Sigmoid colon (tissue), 6 donors: ENCODE measurements at regions not wholly inside any gene's neighbourhood (a gene's known extent, or its start where the extent isn't known, plus 50 kb on each side); places are given as distances from the start of the nearest gene placed in this dataset.

Experiments
- DNase-seq: peaks from one replicate; pipeline ENCODE4 v3.0.0-alpha.2; 2019
- H3K27ac ChIP-seq, 4 donors: fragments of 200-600 bp; sonication (generic); one replicate each; pipeline ENCODE4 v1.5.1; 2016 to 2019; ENCODE audit warnings: mild to moderate bottlenecking in 1 of 4
- H3K27me3 ChIP-seq, 3 donors: fragments of 200-600 bp; sonication (generic); one replicate each; pipeline ENCODE4 v1.5.1; 2019; ENCODE audit warnings: mild to moderate bottlenecking in 1 of 3
- H3K36me3 ChIP-seq, 4 donors: fragments of 200-600 bp; sonication (generic); one replicate each; pipeline ENCODE4 v1.5.1; 2016 to 2019
- H3K4me1 ChIP-seq, 4 donors: fragments of 200-600 bp; sonication (generic); one replicate each; pipeline ENCODE4 v1.5.1; 2017 to 2019
- H3K4me3 ChIP-seq, 4 donors: fragments of 200-600 bp; sonication (generic); one replicate each; pipeline ENCODE4 v1.5.1; 2017 to 2019; ENCODE audit warnings: mild to moderate bottlenecking in 2 of 4, moderate library complexity in 1 of 4
- H3K9me3 ChIP-seq, 4 donors: fragments of 200-600 bp in 3 of 4; sonication (generic) in 3 of 4; one replicate each; pipeline versions ENCODE4 v1.5.1 to v1.6.1; 2013 to 2019
- CTCF ChIP-seq, 4 experiments: fragments of 450-650 bp in 3 of 4; fragments of 200-600 bp in 1 of 4; IDR thresholded peaks; one replicate each; pipeline ENCODE4 v1.5.1; 2016 to 2019; ENCODE audit warnings: antibody characterized with exemption in 4 of 4, mild to moderate bottlenecking in 3 of 4, moderate library complexity in 2 of 4
- EP300 ChIP-seq, 4 donors: sonication (generic); formaldehyde crosslinking; IDR thresholded peaks; one replicate each; pipeline ENCODE4 v1.6.1; 2017; ENCODE audit warnings: antibody characterized with exemption in 4 of 4
- POLR2A ChIP-seq, 2 donors: fragments of 450-650 bp; IDR thresholded peaks; one replicate each; pipeline ENCODE4 v1.6.1; 2016; ENCODE audit warnings: antibody characterized with exemption in 2 of 2, mild to moderate bottlenecking in 2 of 2, moderate library complexity in 2 of 2
- POLR2AphosphoS5 ChIP-seq, 4 donors: sonication (generic); formaldehyde crosslinking; IDR thresholded peaks; one replicate each; pipeline ENCODE4 v1.6.1; 2017; ENCODE audit warnings: antibody characterized with exemption in 4 of 4
- WGBS, 2 donors: extraction: QIAGEN DNeasy Blood & Tissue Kit; methylation state at CpG; one replicate each; pipeline ENCODE4 v1.1.7; 2013; 5-methylcytosine and 5-hydroxymethylcytosine counted together
- intact Hi-C: fragments of 100-400 bp; cut with DNase I; formaldehyde crosslinking; loops from one replicate; pipeline ENCODE4 v1.15.1; 2023
- donor health status: healthy with polysubstance abuse.
- donor health status: healthy.

- 8 to 73% methylated on average over 2 of the region's 2 CpGs for WGBS, 2 donors
- H3K4me3 ChIP-seq, result no peak overlapping the region
- intact Hi-C loops, result no loop called here
- no peaks in the 10 kb centered on the region for H3K4me1 ChIP-seq
- no peak for DNase-seq
- H3K36me3 ChIP-seq, result no peaks in the 10 kb centered on the region
- TF ChIP-seq POLR2A (IDR thresholded peaks at IDR 0.05) (no peak), EP300 (IDR thresholded peaks at IDR 0.05) (no peak), POLR2AphosphoS5 (IDR thresholded peaks at IDR 0.05) (no peak), CTCF (IDR thresholded peaks at IDR 0.05) (no peak)
- no peaks in the 10 kb centered on the region for H3K9me3 ChIP-seq
- no peaks in the 10 kb centered on the region for H3K27me3 ChIP-seq
- no peak overlapping the region for H3K27ac ChIP-seq
Measured at GRCh38 chr11:56855217-56855616, 106.7 kb upstream of the OR9G4 start.

- H3K4me1 ChIP-seq, result peaks cover 0 to 16% (median 2%) of the 10 kb centered on the region in 4 donors
- intact Hi-C loops, result no loop called here
- 90 to 92% methylated on average over 1 of the region's 1 CpG for WGBS, 2 donors
- H3K9me3 ChIP-seq, result no peaks in the 10 kb centered on the region
- no peak overlapping the region for H3K27ac ChIP-seq
- no peaks in the 10 kb centered on the region for H3K27me3 ChIP-seq
- no peak for TF ChIP-seq POLR2AphosphoS5 (IDR thresholded peaks at IDR 0.05)
- TF ChIP-seq CTCF (IDR thresholded peaks at IDR 0.05), result no peak
- no peak for TF ChIP-seq POLR2A (IDR thresholded peaks at IDR 0.05)
- TF ChIP-seq EP300 (IDR thresholded peaks at IDR 0.05), result no peak
- H3K4me3 ChIP-seq, result no peak overlapping the region
- DNase-seq, result no peak
- no peaks in the 10 kb centered on the region for H3K36me3 ChIP-seq
Measured at GRCh38 chr11:56852131-56852530, 103.6 kb upstream of the OR9G4 start.

- 94 to 96% methylated on average over 2 of the region's 2 CpGs for WGBS, 2 donors
- Histone ChIP-seq H3K9me3 (no peaks in the 10 kb centered on the region), H3K4me3 (no peak overlapping the region), H3K4me1 (peaks cover 0 to 16% (median 2%) of the 10 kb centered on the region in 4 donors), H3K27me3 (no peaks in the 10 kb centered on the region), H3K36me3 (no peaks in the 10 kb centered on the region), H3K27ac (no peak overlapping the region)
- TF ChIP-seq CTCF (IDR thresholded peaks at IDR 0.05), result no peak
- no peak for TF ChIP-seq POLR2AphosphoS5 (IDR thresholded peaks at IDR 0.05)
- TF ChIP-seq EP300 (IDR thresholded peaks at IDR 0.05), result no peak
- TF ChIP-seq POLR2A (IDR thresholded peaks at IDR 0.05), result no peak
- DNase-seq, result no peak
- intact Hi-C loops, result loop anchor here (10.0 kb wide), 2 partner anchors 275 to 505 kb away; no protein-coding TSS in a partner anchor
Measured at GRCh38 chr11:56849852-56850251, 101.4 kb upstream of the OR9G4 start.

GRCh38 chr11:56849250-56849649 lies 100.8 kb upstream of the OR9G4 start:
- H3K36me3 ChIP-seq, result no peaks in the 10 kb centered on the region
- DNase-seq, result no peak
- no peak for TF ChIP-seq CTCF (IDR thresholded peaks at IDR 0.05)
- TF ChIP-seq POLR2AphosphoS5 (IDR thresholded peaks at IDR 0.05), result no peak
- TF ChIP-seq POLR2A (IDR thresholded peaks at IDR 0.05), result no peak
- TF ChIP-seq EP300 (IDR thresholded peaks at IDR 0.05), result no peak
- no peaks in the 10 kb centered on the region for H3K27me3 ChIP-seq
- no peak overlapping the region for H3K27ac ChIP-seq
- H3K4me3 ChIP-seq, result no peak overlapping the region
- H3K4me1 ChIP-seq, result peaks cover 0 to 16% (median 2%) of the 10 kb centered on the region in 4 donors
- intact Hi-C loops, result loop anchor here (10.0 kb wide), 2 partner anchors 276 to 506 kb away; no protein-coding TSS in a partner anchor
- no peaks in the 10 kb centered on the region for H3K9me3 ChIP-seq
